ENCODE measurements at regions not wholly inside any gene's neighbourhood (a gene's known extent, or its start where the extent isn't known, plus 50 kb on each side); places are given as distances from the start of the nearest gene placed in this dataset.
A peak's percentile ranks its signal among the peaks of the same experiment; 100 is the strongest.
"Not testable (repeated sequence)": the region's sequence is repeated elsewhere in the genome, so short reads cannot be mapped to it uniquely, and the experiment has no call there.

DNA sequence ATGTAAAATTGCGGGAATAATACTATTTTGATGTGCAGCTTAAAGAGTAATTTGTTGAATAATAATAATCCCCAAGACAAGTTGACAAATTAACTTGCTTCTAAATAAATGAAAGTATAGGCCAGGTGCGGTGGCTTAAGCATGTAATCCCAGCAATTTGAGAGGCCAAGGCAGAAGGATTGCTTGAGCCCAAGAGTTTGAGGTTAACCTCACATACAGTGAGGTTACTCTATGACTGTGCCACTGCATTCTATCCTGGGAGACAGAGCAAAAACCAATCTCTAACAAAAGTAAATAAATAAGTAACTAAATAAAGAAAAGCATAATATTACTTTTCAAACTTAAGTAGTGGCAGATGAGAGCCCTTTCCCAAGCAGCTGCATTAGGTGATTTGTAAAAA is 2341.0 kb downstream of the EPHA3 start:
- H3K9me3 ChIP-seq (ENCODE audit: low read depth, low read length, poor library complexity, severe bottlenecking); H3K27ac ChIP-seq (ENCODE audit: low read depth, low read length, poor library complexity, severe bottlenecking); H3K4me3 ChIP-seq (ENCODE audit: low read depth, low read length, poor library complexity, severe bottlenecking); H3K4me1 ChIP-seq (ENCODE audit: insufficient read depth, low read length, poor library complexity, severe bottlenecking); H3K27me3 ChIP-seq (replicated peaks; ENCODE audit: insufficient read depth, low read depth, low read length, poor library complexity); CTCF ChIA-PET; BruUV-seq (replicated peaks); intact Hi-C loops (cut with micrococcal nuclease; ENCODE audit: unreplicated experiment); DNase-seq (ENCODE audit: low spot score); H3K36me3 ChIP-seq (ENCODE audit: insufficient read depth, low read length, poor library complexity, severe bottlenecking); POLR2A ChIA-PET (ENCODE audit: low non-redundant PET): not testable (repeated sequence)

GRCh38 chr3:91466517-91466916 is 2359.1 kb downstream of the EPHA3 start:
- CTCF ChIA-PET; H3K4me3 ChIP-seq (ENCODE audit: low read depth, low read length, poor library complexity, severe bottlenecking); DNase-seq (ENCODE audit: low spot score); intact Hi-C loops (cut with micrococcal nuclease; ENCODE audit: unreplicated experiment); H3K27me3 ChIP-seq (replicated peaks; ENCODE audit: insufficient read depth, low read depth, low read length, poor library complexity); BruUV-seq (replicated peaks); H3K36me3 ChIP-seq (ENCODE audit: insufficient read depth, low read length, poor library complexity, severe bottlenecking); H3K27ac ChIP-seq (ENCODE audit: low read depth, low read length, poor library complexity, severe bottlenecking); H3K9me3 ChIP-seq (ENCODE audit: low read depth, low read length, poor library complexity, severe bottlenecking); H3K4me1 ChIP-seq (ENCODE audit: insufficient read depth, low read length, poor library complexity, severe bottlenecking); POLR2A ChIA-PET (ENCODE audit: low non-redundant PET): not testable (repeated sequence)

GRCh38 chr3:91469251-91469650 is 2361.8 kb downstream of the EPHA3 start:
- BruUV-seq (replicated peaks); POLR2A ChIA-PET (ENCODE audit: low non-redundant PET); CTCF ChIA-PET; H3K4me1 ChIP-seq (ENCODE audit: insufficient read depth, low read length, poor library complexity, severe bottlenecking); H3K27me3 ChIP-seq (replicated peaks; ENCODE audit: insufficient read depth, low read depth, low read length, poor library complexity); intact Hi-C loops (cut with micrococcal nuclease; ENCODE audit: unreplicated experiment); H3K36me3 ChIP-seq (ENCODE audit: insufficient read depth, low read length, poor library complexity, severe bottlenecking); H3K27ac ChIP-seq (ENCODE audit: low read depth, low read length, poor library complexity, severe bottlenecking); DNase-seq (ENCODE audit: low spot score); H3K4me3 ChIP-seq (ENCODE audit: low read depth, low read length, poor library complexity, severe bottlenecking); H3K9me3 ChIP-seq (ENCODE audit: low read depth, low read length, poor library complexity, severe bottlenecking): not testable (repeated sequence)

- H3K4me3 ChIP-seq (ENCODE audit: low read depth, low read length, poor library complexity, severe bottlenecking); BruUV-seq (replicated peaks); H3K9me3 ChIP-seq (ENCODE audit: low read depth, low read length, poor library complexity, severe bottlenecking); H3K36me3 ChIP-seq (ENCODE audit: insufficient read depth, low read length, poor library complexity, severe bottlenecking); H3K4me1 ChIP-seq (ENCODE audit: insufficient read depth, low read length, poor library complexity, severe bottlenecking); intact Hi-C loops (cut with micrococcal nuclease; ENCODE audit: unreplicated experiment); CTCF ChIA-PET; POLR2A ChIA-PET (ENCODE audit: low non-redundant PET); H3K27me3 ChIP-seq (replicated peaks; ENCODE audit: insufficient read depth, low read depth, low read length, poor library complexity); H3K27ac ChIP-seq (ENCODE audit: low read depth, low read length, poor library complexity, severe bottlenecking): not testable (repeated sequence)
- 0 out of 2 replicates have a peak, but pooled peaks have one; percentile 17 for TF ChIP-seq CTCF (conservative IDR thresholded peaks at IDR 0.05; ENCODE audit: low read depth, low read length)
- DNase-seq (ENCODE audit: low spot score) = peak; percentile 7
Observed at GRCh38 chr3:91485026-91485425, 2377.6 kb downstream of the EPHA3 start.

GRCh38 chr3:91485891-91486290 is 2378.5 kb downstream of the EPHA3 start:
- DNase-seq (ENCODE audit: low spot score); BruUV-seq (replicated peaks); intact Hi-C loops (cut with micrococcal nuclease; ENCODE audit: unreplicated experiment); H3K27ac ChIP-seq (ENCODE audit: low read depth, low read length, poor library complexity, severe bottlenecking); H3K4me3 ChIP-seq (ENCODE audit: low read depth, low read length, poor library complexity, severe bottlenecking); H3K4me1 ChIP-seq (ENCODE audit: insufficient read depth, low read length, poor library complexity, severe bottlenecking); CTCF ChIA-PET; POLR2A ChIA-PET (ENCODE audit: low non-redundant PET); H3K9me3 ChIP-seq (ENCODE audit: low read depth, low read length, poor library complexity, severe bottlenecking); H3K36me3 ChIP-seq (ENCODE audit: insufficient read depth, low read length, poor library complexity, severe bottlenecking); H3K27me3 ChIP-seq (replicated peaks; ENCODE audit: insufficient read depth, low read depth, low read length, poor library complexity): not testable (repeated sequence)

- POLR2A ChIA-PET (ENCODE audit: low non-redundant PET); H3K27ac ChIP-seq (ENCODE audit: low read depth, low read length, poor library complexity, severe bottlenecking); BruUV-seq (replicated peaks); DNase-seq (ENCODE audit: low spot score); H3K4me3 ChIP-seq (ENCODE audit: low read depth, low read length, poor library complexity, severe bottlenecking); H3K9me3 ChIP-seq (ENCODE audit: low read depth, low read length, poor library complexity, severe bottlenecking); intact Hi-C loops (cut with micrococcal nuclease; ENCODE audit: unreplicated experiment); H3K27me3 ChIP-seq (replicated peaks; ENCODE audit: insufficient read depth, low read depth, low read length, poor library complexity); H3K4me1 ChIP-seq (ENCODE audit: insufficient read depth, low read length, poor library complexity, severe bottlenecking); H3K36me3 ChIP-seq (ENCODE audit: insufficient read depth, low read length, poor library complexity, severe bottlenecking); CTCF ChIA-PET: not testable (repeated sequence)
Observed at GRCh38 chr3:91497712-91498111, 2390.3 kb downstream of the EPHA3 start.

DNA sequence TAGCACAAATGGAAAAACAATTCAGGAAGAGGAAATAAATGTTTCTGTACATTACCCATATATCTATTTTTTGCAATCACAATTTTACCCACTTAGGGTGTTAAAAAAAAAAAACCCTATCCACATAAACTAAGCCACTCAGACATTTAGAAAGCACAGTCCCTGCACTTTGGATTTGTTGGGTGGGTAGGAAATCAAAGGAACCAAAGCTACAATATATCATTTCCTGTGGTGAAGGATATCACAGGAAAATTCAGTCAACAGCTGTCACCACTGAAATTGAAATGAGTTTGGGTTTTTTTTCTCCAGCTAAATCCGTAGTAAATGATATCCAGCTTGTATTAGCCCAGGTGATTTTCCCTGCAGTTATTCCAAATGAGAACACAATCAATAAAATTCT is 2392.4 kb downstream of the EPHA3 start:
- H3K27ac ChIP-seq (ENCODE audit: low read depth, low read length, poor library complexity, severe bottlenecking); DNase-seq (ENCODE audit: low spot score); H3K36me3 ChIP-seq (ENCODE audit: insufficient read depth, low read length, poor library complexity, severe bottlenecking); H3K27me3 ChIP-seq (replicated peaks; ENCODE audit: insufficient read depth, low read depth, low read length, poor library complexity); CTCF ChIA-PET; H3K4me3 ChIP-seq (ENCODE audit: low read depth, low read length, poor library complexity, severe bottlenecking); H3K9me3 ChIP-seq (ENCODE audit: low read depth, low read length, poor library complexity, severe bottlenecking); BruUV-seq (replicated peaks); H3K4me1 ChIP-seq (ENCODE audit: insufficient read depth, low read length, poor library complexity, severe bottlenecking); POLR2A ChIA-PET (ENCODE audit: low non-redundant PET); intact Hi-C loops (cut with micrococcal nuclease; ENCODE audit: unreplicated experiment): not testable (repeated sequence)

Data from A673 (cell line).